GM12875 (cell line): ENCODE measurements at regions not wholly inside any gene's neighbourhood (a gene's known extent, or its start where the extent isn't known, plus 50 kb on each side); places are given as distances from the start of the nearest gene placed in this dataset.

ENCODE experiments used
- H3K4me3 ChIP-seq: one replicate; pipeline ENCODE4 v1.5.1; 2011; ENCODE audit warnings: low read depth, low read length, control low read depth
- CTCF ChIP-seq: IDR thresholded peaks from 2 replicates; pipeline ENCODE4 v1.5.1; 2011; ENCODE audit warnings: low read depth, mild to moderate bottlenecking, control low read depth, inconsistent platforms, low read length, moderate library complexity, borderline replicate concordance; ENCODE audit not compliant: insufficient read depth

GRCh38 chr14:80146941-80147340, 64.4 kb downstream of the DIO2 start:
- no peak overlapping the region for H3K4me3 ChIP-seq
- no peak for TF ChIP-seq CTCF

DNA sequence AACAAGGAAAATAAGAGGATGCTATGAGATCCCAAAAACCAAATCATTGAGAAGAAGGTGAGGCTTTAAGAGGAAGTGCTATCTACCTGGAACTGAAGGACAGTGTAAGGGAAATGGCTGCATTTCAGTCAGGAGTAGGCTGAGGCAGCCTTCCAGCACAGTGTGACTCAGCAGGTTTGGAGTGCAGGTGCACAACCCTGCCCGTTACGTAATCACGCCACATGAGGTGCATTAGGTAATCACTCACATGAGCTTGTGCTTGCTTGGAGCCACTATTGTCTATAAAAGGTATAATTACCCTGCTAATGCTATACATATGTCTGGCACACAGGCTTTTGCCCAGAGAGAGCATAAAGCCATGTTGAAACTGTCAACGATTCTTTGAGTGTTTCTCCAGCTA, 74.9 kb downstream of the DIO2 start:
- no peak overlapping the region for H3K4me3 ChIP-seq
- TF ChIP-seq CTCF: no peak

GRCh38 chr14:80135305-80136088, 75.8 kb downstream of the DIO2 start:
- TF ChIP-seq CTCF: no peak
- H3K4me3 ChIP-seq: no peak overlapping the region

DNA sequence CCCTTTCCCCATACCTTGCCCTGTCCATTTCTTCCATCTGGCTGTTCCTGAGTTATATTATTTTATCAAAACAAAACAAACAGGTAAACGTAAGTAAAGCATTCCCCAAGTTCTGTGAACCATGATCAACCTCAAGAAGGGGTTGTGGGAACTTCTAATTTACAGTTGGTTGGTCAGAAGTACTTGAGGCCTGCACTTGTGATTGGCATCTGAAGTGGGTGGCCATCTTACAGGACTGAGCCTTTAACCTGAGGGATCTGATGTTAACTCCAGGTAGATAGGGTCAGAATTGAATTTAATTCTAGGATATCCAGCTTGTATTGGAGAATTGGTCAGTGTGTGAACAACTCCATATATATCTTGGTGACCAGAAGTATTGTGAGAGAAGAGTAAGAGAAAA, 77.0 kb downstream of the DIO2 start:
- TF ChIP-seq CTCF: no peak
- no peak overlapping the region for H3K4me3 ChIP-seq

DNA sequence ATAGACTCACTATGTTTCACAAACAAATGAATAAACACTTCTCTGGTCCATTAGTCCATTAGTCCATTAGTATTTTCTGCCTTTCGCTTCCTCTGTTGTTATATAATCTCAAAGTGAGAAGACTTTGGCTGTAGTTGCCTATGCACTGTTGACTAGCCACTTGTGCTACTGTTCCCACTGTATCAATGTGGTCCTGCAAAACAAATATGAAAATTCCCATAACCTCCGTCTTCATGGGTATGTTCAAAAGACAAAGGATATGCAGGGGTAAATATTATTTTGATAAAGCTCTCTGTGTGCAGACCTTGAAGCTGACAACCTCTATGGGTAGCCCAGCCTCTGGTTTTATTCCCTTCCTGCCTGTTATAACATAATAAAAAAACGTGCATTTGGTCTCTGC, 77.8 kb downstream of the DIO2 start:
- no peak for TF ChIP-seq CTCF
- no peak overlapping the region for H3K4me3 ChIP-seq

DNA sequence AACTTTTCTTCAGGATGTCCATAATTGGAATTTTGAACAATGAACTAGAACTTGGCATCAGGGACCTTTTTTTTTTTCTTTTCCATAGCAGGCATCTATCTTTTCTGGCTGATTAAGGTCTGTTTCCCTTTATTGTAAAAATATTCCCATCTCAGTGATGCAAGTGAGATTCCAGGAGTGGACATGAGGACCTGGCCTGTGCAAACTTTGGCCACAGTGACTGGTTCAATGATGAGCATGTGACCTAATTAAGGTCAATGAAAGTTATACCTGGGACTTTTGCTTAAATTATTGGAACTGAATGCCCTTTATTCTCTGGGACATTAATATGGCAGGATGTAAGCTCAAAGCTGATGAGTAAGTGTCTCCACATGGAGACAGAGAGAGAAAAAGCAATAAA, 83.8 kb downstream of the DIO2 start:
- no peak for TF ChIP-seq CTCF
- H3K4me3 ChIP-seq: no peak overlapping the region

GRCh38 chr14:80124794-80125193, 86.5 kb downstream of the DIO2 start:
- TF ChIP-seq CTCF: no peak
- no peak overlapping the region for H3K4me3 ChIP-seq
